GM18505 (cell line): ENCODE measurements at regions not wholly inside any gene's neighbourhood (a gene's known extent, or its start where the extent isn't known, plus 50 kb on each side); places are given as distances from the start of the nearest gene placed in this dataset.
"Not testable (repeated sequence)": the region's sequence is repeated elsewhere in the genome, so short reads cannot be mapped to it uniquely, and the experiment has no call there.

ENCODE experiments used
- ATAC-seq: cut with Tn5 transposase; IDR thresholded peaks from one replicate; pipeline ENCODE4 v1.9.1; 2021; ENCODE audit not compliant: unreplicated experiment
- POLR2A ChIP-seq: IDR thresholded peaks from 4 replicates; pipeline ENCODE4 v1.6.1; 2011; ENCODE audit warnings: borderline replicate concordance; ENCODE audit not compliant: insufficient read depth, insufficient read length; ENCODE audit errors: extremely low read depth

GRCh38 chr7:16933296-16934279 is 51.8 kb upstream of the AGR3 start:
- TF ChIP-seq POLR2A, result no peak
- no peak for ATAC-seq

GRCh38 chr7:16934722-16935340 is 53.0 kb upstream of the AGR3 start:
- no peak for ATAC-seq
- no peak for TF ChIP-seq POLR2A

GRCh38 chr7:16935341-16935735 is 53.6 kb upstream of the AGR3 start:
- no peak for ATAC-seq

GRCh38 chr7:16936626-16937422 is 55.0 kb upstream of the AGR3 start:
- TF ChIP-seq POLR2A, result no peak
- ATAC-seq, result no peak

More at GRCh38 chr7:16935341-16935735, 53.6 kb upstream of the AGR3 start:
- TF ChIP-seq POLR2A, result no peak

- no peak for ATAC-seq
- TF ChIP-seq POLR2A, result no peak
These were observed 57.4 kb upstream of the AGR3 start for GRCh38 chr7:16939161-16939560.

- ATAC-seq, result no peak
- no peak for TF ChIP-seq POLR2A
These were observed 59.0 kb upstream of the AGR3 start for GRCh38 chr7:16940776-16941175.

GRCh38 chr7:16942929-16943509 is 61.2 kb upstream of the AGR3 start:
- no peak for TF ChIP-seq POLR2A
- no peak for ATAC-seq

GRCh38 chr7:16944936-16945335 is 63.2 kb upstream of the AGR3 start:
- TF ChIP-seq POLR2A, result no peak
- no peak for ATAC-seq

GRCh38 chr7:16945372-16945771 is 63.6 kb upstream of the AGR3 start:
- ATAC-seq, result no peak
- no peak for TF ChIP-seq POLR2A

- not testable (repeated sequence) for ATAC-seq
These were observed 66.3 kb upstream of the AGR3 start for GRCh38 chr7:16948110-16948509.

GRCh38 chr7:16951483-16952080 is 69.8 kb upstream of the AGR3 start:
- TF ChIP-seq POLR2A, result no peak
- no peak for ATAC-seq

GRCh38 chr7:16954321-16954720 is 72.5 kb upstream of the AGR3 start:
- no peak for TF ChIP-seq POLR2A
- ATAC-seq, result no peak

GRCh38 chr7:16958724-16959123 is 76.9 kb upstream of the AGR3 start:
- TF ChIP-seq POLR2A, result no peak
- ATAC-seq, result no peak
